GM12878 (cell line): ENCODE measurements at regions not wholly inside any gene's neighbourhood (a gene's known extent, or its start where the extent isn't known, plus 50 kb on each side); places are given as distances from the start of the nearest gene placed in this dataset.

Experiments used
- CTCF ChIP-seq, 3 experiments: IDR thresholded peaks in 2 of 3; conservative IDR thresholded peaks in 1 of 3; 2 replicates each; pipeline ENCODE4 v1.5.1; 2011; ENCODE audit warnings: low read depth in 3 of 3, low read length in 3 of 3, mild to moderate bottlenecking in 3 of 3, control low read depth in 2 of 3, moderate library complexity in 2 of 3, inconsistent platforms in 1 of 3, mixed read lengths in 1 of 3; ENCODE audit not compliant: control insufficient read depth in 2 of 3, insufficient read depth in 1 of 3; ENCODE audit errors: extremely low read depth in 1 of 3
- POLR2A ChIP-seq: IDR thresholded peaks from 2 replicates; pipeline ENCODE4 v1.6.1; 2011; ENCODE audit warnings: low read depth, mild to moderate bottlenecking, low read length
- TAF1 ChIP-seq: IDR thresholded peaks from 2 replicates; pipeline ENCODE4 v1.6.1; 2011; ENCODE audit warnings: mild to moderate bottlenecking, low read depth, low read length, borderline replicate concordance
- TCF7 ChIP-seq: IDR thresholded peaks from 2 replicates; pipeline ENCODE4 v1.6.1; 2014; ENCODE audit warnings: antibody characterized with exemption, borderline replicate concordance

- TF ChIP-seq CTCF (IDR thresholded peaks at IDR 0.05 in 2 of 3, conservative IDR thresholded peaks at IDR 0.05 in 1 of 3; ENCODE audit: control insufficient read depth in 2 of 3, extremely low read depth in 1 of 3, insufficient read depth in 1 of 3, low read depth in 3 of 3, low read length in 3 of 3) (no peak), POLR2A (no peak), TAF1 (no peak), TCF7 (no peak)
These were observed 49.9 kb upstream of the SLC6A11 start for GRCh38 chr3:10766049-10766705.
